OCI-LY3 (cell line): ENCODE measurements at regions not wholly inside any gene's neighbourhood (a gene's known extent, or its start where the extent isn't known, plus 50 kb on each side); places are given as distances from the start of the nearest gene placed in this dataset.

Source experiments
- EZH2phosphoT487 ChIP-seq: fragments of 200-600 bp; shearing (Covaris generic); IDR thresholded peaks from 2 replicates; pipeline ENCODE4 v1.6.1; 2018; ENCODE audit warnings: antibody characterized with exemption, mixed run types, low read depth
- TF ChIP-seq, protein P1 (sequence below): fragments of 200-600, 300-600 bp; sonication (generic); IDR thresholded peaks from 2 replicates; pipeline ENCODE4 v1.5.1; 2014; ENCODE audit warnings: antibody characterized with exemption, low read length, low read depth

- TF ChIP-seq, protein P1, sequence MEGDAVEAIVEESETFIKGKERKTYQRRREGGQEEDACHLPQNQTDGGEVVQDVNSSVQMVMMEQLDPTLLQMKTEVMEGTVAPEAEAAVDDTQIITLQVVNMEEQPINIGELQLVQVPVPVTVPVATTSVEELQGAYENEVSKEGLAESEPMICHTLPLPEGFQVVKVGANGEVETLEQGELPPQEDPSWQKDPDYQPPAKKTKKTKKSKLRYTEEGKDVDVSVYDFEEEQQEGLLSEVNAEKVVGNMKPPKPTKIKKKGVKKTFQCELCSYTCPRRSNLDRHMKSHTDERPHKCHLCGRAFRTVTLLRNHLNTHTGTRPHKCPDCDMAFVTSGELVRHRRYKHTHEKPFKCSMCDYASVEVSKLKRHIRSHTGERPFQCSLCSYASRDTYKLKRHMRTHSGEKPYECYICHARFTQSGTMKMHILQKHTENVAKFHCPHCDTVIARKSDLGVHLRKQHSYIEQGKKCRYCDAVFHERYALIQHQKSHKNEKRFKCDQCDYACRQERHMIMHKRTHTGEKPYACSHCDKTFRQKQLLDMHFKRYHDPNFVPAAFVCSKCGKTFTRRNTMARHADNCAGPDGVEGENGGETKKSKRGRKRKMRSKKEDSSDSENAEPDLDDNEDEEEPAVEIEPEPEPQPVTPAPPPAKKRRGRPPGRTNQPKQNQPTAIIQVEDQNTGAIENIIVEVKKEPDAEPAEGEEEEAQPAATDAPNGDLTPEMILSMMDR, result no peak
- TF ChIP-seq EZH2phosphoT487, result no peak
Observed at GRCh38 chr5:72651779-72652178, 144.6 kb upstream of the ZNF366 start.
